GM19043 (cell line): ENCODE measurements at regions not wholly inside any gene's neighbourhood (a gene's known extent, or its start where the extent isn't known, plus 50 kb on each side); places are given as distances from the start of the nearest gene placed in this dataset.
"Not testable (repeated sequence)": the region's sequence is repeated elsewhere in the genome, so short reads cannot be mapped to it uniquely, and the experiment has no call there.

Source experiments
- ATAC-seq: cut with Tn5 transposase; IDR thresholded peaks from one replicate; pipeline ENCODE4 v1.9.1; 2021; ENCODE audit warnings: low read depth; ENCODE audit not compliant: unreplicated experiment

DNA sequence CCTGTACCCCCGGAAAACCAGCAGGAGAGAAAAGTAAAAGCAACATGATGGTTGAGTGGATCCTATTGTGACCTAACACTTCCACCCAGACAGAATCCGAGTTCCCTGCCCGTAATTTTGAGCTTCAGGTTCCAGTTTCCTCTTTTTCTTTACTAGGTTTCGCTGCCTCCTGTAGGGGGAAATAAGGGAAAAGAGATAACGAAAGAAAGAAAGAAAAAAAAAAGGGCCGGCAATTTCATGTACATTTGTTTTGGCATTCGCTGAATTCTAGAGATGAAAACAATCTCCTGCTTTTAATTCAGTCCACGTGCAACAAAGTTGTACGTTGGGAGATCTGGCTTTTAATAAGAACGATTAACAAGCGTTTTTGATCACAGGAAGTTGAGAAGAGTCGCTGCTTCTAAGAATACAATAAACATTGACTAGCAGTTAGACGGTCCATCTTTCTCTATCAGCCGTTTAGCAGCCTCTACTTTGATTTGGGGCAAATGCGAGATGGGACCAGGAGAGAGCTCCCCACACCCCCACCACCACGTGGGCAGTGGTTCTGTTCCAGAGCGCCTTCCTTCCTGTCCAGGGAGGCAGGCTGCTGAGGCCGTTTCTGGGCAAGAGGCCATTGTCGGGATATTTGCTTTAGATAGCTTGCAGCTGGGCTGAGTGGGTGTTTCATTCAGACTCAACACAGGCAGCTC is 155.9 kb upstream of the RUNX1 start:
- no peak for ATAC-seq

DNA sequence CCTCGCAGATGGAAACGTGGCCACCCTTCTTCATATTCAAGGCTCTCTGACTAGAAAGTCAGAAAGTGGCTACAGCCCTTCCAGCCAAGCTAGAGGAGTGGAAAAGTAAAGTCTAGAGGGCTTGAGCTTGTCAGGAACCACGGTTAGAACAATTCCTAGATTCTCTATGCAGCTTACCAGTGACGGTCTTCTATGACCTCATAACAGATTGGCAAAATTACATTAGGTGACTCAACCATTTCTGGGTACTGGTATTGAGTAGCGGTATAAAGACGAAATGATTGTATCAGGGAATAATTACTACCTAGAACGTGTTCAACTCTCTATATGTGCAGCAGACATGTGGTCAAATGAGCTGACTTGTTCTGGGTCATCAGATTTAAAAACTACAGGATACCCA is 155.0 kb upstream of the RUNX1 start:
- no peak for ATAC-seq

DNA sequence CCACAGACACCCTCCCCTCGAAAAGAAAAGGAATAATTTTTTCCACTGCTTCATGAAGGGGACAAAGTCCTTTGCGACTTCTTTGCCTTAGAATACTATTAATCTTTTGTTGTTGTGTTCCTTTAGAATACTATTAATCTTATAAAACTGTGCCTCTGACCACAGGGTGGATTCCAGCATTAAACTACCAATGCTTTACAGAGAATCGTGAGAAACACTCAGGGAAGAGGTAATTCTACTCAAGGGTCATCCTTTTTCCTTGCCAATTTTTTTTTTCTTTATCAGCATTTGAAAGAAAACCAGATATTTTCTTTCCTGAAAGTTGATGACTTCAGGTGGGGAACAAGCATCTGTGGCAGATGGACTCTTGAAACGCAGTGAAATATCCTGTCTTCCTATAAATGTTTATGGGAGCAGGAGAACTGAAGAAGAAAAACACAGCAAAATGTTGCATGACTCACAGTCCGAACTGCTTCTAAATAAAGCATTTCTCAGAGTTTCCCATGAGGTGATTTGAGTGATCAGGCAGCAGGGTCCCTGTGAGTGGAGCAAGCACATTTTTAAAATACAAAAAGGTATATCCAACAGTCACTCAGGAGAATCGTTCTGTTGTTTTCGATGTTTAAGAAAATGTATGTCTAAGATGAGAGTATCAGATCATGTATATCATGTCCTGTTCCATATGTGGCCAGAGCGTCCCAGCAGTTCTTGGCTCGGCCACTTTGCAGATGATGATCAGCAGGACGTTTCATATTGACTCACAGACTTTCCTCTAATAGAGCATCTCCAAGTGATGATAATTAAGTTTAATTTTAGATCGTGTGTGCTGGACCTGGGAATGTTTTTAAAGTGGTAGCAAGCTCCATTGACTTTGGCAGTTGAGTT is 154.2 kb upstream of the RUNX1 start:
- no peak for ATAC-seq

DNA sequence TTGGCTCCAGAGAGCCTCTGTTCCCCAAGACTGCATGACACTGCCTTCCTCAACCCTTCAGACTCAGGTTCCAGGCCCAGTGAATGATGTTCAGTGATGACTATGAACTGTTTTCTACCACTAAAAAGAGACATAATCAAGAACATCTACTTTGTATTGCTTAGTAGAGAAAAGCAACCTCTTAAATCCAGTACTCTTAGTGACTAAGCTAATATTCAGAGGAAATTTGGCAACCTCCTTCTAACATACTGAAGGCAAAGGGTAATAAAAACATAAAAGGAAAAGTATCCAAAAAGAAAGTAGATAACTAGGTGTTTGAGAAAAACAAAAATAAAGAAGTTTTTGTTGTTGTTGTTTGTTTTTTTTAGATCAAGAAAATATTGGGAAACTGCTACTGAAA is 153.3 kb upstream of the RUNX1 start:
- ATAC-seq, result no peak

DNA sequence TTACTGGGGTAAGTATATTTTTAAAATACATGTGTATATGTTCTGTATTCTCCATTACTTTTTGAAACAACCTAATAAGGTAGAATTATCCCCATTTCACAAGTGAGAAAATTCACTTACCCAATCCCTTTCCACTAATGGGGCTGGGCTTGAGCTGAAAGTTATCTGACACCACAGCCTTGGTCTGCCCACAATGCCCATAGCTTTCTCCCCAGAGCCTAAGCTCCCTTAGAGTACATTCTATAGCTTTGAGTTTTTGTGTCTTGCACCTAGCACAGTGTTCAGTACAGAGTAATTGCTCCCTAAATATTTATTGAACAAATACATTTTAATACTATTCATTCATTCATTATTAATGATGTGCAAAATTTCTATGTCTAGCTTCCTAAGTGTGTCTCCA is 152.7 kb upstream of the RUNX1 start:
- no peak for ATAC-seq

DNA sequence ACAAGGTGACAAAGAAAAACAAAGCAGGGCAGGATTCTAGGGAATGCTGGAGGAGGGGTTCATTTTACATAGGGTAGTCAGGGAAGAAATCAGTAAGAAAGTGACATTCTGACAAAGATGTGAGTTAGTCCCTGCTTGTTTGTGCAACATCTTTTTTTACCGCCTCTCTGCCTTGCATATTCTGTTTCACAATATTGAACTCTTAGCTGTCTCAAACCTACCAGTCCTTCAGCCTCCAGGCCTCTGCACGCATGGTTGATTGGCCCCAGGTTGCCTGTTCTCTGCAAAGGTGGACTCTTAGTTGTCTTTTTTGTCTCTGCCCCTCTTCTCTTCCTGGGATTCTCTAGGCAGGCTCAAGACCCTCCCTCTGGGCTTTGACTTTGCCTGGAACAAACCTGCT is 152.2 kb upstream of the RUNX1 start:
- ATAC-seq, result no peak

DNA sequence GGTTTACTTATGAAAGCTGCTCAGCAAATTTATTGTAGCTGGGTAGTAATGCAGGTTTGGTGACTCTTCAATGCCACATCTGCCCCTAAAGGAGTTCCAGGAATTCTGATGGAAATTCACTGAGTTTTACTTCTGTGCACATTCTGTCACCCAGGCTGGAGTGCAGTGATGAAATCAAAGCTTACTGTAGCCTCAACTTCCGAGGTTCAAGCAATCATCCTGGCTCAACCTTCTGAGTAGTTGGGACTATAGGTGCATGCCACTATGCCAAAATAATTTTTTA is 150.6 kb upstream of the RUNX1 start:
- no peak for ATAC-seq

DNA sequence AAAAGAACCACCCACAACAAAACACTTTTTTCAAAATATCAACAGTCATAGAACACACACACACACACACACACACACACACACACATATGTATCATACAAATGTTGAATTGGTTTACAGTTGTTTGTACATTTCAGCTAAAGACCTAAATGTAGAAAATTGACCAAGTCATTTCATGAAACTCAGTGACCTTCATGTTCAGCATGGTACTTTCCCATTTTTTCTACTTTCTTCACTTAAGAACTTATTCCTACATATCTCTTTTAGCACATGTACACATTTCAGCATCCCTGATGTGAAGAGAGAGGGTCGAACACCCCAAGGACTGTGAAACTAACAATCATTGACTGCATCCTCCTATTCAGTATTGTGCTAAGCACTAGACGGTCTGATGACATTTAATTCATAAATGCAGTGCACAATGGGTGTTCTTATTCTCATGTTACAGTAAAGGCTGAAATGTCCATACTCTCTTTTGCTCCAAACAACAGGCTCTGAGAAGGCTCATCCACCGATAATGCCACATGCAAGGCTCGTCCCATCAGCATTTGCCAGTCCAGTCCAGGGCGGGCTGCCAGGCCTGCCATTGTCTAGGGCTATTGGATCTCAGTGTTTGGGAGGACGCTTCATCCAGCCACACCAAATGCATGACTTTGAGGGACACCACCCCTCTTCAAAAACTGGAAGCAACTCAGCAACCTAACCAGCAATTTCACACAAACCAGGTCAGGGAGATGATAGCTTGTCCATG is 150.1 kb upstream of the RUNX1 start:
- ATAC-seq, result no peak

DNA sequence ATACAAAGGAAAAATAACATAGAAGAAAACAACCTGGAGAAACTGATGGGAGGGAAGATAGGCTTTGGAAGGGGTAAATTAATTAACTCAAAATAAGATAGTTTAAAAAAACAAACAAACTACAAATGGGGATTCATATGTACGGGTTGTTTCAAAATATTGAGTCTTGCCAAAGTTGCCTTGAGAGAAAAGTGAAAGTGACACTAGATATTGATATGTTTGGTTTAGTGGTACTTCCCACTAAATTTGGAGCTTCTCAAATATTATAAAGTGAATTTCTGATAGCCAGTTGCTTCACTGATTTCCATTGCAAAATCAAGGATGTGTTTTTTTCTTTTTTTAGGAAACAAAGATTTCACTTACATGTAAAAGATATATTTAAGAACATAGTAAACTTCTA is 149.5 kb upstream of the RUNX1 start:
- no peak for ATAC-seq

DNA sequence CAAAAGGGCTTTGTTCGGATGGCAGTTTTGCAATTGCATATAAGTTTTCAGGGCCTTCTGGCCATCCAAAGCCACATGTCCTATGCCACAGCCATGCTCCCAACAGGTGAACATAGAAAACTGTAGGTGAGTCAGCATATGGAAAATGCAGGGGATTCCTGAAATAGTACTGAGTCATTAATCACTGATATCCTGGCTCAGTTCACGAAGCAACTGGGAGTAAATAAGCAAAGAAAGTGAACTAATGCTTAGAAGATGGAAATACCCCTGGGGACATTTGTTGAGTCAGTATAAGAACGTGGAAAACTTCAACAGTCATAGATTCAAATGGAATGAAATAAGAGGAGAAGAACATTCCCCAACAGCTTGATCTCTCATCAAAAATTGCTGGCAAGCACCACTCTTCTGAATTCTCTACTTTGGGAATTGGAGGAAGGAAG is 148.9 kb upstream of the RUNX1 start:
- ATAC-seq, result no peak

DNA sequence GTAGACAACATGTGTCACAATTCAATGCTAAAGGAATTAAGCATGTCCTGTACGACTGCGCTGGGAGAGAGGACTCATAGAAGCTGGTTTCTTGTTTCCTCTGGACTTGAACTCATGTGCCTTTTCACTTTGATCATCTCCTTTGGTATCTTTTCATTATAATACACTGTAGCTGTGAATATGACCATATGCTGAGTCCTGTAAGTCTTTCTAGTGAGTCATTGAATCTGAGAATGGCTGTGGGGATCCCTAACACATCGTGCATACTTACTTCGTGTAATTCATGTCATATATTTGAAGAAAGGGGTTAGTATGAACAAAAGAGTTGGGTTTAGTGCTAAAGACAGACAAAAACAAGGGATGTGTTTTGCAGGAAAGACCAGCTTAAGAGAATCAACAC is 148.1 kb upstream of the RUNX1 start:
- no peak for ATAC-seq

DNA sequence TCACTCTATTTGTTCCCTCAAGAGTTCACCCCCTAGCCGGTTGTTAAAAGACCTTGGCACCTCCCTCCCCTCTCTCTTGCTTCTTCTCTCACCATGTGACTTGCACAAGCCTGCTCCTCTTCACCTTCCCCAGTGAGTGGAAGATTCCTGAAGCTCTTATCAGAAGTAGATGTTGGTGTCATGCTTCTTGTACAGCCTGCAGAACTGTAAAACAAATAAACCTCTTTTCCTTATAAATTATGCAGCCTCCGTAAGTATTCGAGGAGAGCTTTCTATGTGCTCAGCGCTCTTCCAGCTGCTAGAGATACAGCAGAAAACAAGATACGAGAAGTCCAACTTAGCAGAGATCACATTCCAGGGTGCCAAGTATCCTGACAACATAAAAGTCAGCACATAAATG is 147.0 kb upstream of the RUNX1 start:
- no peak for ATAC-seq

DNA sequence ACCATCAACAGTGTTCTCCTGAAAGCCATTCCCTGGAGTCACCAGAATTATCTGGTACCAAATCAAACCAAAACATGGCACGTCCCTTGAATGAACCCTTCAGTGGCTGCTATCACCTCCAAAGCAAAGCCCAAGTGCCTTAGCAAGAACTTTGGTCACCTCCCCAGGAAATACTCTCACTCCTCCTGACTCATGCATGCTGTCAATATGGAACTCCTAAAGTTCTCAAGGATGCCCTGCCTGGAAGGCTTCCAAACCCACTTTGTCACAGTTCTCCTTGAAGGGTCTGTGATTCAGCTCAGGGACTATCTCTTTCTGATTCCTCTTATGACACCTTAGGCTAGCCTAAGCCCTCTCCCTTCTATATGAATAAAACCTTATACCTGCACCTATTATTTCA is 146.1 kb upstream of the RUNX1 start:
- ATAC-seq, result no peak

DNA sequence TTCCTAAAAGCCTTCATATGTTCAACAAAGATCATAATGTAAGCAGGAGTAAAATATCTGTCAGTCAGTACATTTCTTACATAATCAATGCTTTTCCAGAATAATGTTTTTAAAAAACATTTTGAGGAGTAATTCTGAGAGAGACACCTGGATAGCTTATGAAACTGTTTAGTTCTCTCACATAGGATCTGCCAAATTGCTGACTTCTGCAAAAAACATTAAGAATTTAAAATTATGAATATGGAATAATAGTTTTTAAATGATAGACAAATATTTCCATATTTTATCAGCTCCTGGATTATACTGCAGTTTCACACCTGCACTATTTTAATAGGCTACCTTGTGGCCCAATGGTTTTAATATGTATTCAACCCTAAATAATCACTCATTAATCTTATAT is 142.7 kb upstream of the RUNX1 start:
- no peak for ATAC-seq

DNA sequence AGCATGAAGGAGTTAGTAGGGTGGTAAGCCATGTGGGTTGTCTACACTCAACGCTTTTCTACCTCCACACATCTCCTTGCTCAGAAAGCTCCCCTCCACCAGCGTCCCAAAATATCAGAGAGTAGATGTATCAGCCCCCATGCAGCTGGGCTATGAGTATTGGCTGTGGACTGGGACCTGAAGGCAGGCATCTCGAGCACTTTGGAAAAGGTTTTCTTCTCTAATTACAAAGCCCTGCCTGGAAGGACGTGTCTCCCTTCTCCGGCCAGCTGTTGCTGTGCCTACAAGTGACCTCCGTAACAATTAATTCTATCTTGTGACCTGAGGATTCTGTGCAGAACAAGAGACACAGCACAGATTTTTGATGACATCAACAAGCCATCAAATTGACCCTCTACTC is 142.0 kb upstream of the RUNX1 start:
- no peak for ATAC-seq

DNA sequence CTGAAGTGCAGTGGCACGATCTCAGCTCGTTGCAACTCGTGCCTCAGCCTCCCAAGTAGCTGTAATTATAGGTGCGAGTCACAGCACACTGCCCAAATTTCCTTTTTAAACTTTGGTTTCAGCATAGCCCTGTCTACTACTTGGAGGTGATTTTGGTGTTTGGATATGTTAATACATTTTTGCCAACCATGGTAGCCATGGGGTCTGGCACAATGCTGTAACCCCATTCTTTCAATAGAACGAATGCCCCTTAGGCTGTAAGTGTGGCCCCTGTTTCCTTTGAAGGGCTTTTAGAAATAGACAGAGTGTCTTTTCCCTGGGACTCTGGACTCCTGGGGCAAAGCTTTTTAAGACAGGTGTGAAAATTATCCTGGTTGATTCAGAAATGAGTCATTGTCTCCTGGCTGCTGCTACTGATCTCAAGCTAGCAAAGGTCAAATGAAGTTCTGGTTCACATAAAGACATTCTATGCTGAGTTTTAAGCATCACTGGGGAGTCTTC is 141.1 kb upstream of the RUNX1 start:
- no peak for ATAC-seq

DNA sequence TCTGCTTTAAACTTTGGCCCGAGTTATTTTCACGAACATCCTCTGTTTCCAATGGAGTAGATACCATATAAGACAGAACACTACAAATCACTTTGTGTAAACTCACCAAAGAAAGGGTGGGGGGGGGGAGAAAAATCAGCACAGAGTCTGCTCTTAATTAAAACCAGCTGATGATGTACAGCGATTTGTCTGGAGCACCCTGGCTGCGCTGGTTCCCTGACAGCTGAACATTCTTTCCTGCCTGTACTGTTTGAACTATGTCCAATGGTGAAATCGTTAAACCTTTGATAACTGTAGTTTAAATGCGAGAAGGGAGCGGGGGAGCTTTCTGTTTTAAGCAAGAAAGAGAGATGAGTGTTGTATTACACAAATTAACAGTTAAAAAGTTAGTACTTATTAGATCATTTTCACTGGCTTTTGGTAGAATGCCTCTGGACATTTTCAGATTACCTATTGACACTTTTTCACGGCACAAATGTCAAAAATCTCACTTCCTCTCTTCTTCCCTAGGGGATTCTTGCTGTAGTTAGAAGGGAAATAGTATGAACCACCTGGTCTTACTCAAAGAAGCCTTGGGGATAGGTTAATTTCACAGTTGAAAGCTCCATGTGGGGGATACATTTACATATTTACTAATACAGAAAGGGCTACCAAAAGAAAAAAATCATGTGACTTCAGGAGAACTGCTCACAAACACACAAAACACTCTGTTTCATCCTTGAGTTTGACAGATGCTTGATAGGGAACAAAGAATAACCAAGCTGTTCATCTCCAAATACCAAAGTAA is 140.2 kb upstream of the RUNX1 start:
- peak; percentile 95 for ATAC-seq

DNA sequence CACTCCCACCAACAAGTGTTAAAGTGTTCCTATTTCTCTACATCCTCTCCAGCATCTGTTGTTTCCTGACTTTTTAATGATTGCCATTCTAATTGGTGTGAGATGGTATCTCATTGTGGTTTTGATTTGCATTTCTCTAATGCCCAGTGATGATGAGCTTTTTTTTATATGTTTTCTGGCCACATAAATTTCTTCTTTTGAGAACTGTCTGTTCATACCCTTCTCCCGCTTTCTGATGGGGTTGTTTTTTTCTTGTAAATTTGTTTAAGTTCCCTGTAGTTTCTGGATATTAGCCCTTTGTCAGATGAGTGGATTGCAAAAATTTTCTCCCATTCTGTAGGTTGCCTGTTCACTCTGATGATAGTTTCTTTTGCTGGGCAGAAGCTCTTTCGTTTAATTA is 134.3 kb upstream of the RUNX1 start:
- not testable (repeated sequence) for ATAC-seq

DNA sequence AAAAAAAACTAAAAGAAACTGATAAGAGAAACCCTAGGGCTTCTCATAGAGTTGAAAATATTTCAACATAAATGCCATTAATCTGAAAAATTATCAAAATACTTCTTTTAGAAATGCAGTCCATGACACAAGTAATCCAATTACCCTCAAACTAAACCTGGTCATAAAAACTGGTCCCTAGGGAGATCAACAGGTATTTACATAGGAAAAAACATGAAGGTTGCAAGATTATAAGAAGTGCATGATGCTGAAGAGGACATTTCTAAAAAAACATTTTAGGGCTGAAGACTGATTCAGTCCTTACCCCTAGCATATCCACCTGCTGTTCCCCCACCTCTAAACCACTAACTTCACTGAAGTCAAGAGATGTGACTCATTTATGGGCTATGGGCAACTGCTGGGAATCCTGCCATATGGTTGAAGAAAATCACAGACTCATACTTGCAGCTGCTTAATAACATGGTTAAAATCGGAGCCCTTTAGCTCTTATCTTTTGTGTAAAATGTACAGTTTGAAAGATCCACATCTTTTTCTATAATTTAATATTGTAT is 131.0 kb upstream of the RUNX1 start:
- no peak for ATAC-seq

DNA sequence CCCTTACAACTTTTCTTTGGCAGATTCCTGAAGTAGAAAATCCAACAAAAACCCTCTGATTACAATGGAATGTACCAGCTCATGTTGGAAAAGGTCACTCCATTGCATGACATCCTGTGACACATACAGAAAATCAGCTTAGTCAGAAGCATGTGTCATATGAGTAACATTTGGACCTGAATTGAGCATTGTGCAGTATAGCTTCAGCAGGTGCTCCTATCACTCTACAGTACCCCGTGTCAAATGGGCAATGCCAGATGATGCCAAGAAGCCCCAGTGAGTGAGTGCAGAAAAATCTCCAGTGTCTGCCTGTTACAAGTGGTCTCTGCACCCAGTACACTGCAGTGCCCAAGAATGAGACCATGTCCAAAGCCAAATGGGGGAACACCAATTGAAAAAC is 129.7 kb upstream of the RUNX1 start:
- no peak for ATAC-seq
